Left ventricle myocardium inferior (tissue), 1 donor: ENCODE measurements at regions not wholly inside any gene's neighbourhood (a gene's known extent, or its start where the extent isn't known, plus 50 kb on each side); places are given as distances from the start of the nearest gene placed in this dataset.

Source experiments
- DNase-seq: peaks from one replicate; pipeline ENCODE4 v3.0.0-alpha.2; 2020
- H3K27ac ChIP-seq: fragments of 200-600 bp; replicated peaks from 2 replicates; pipeline ENCODE4 v1.8.0; 2021
- H3K27me3 ChIP-seq: fragments of 200-600 bp; 2 replicates; pipeline ENCODE4 v1.8.0; 2021; ENCODE audit warnings: low read depth
- H3K36me3 ChIP-seq: fragments of 200-600 bp; 2 replicates; pipeline ENCODE4 v1.8.0; 2021
- H3K4me1 ChIP-seq: fragments of 200-600 bp; 2 replicates; pipeline ENCODE4 v1.8.0; 2021
- H3K4me3 ChIP-seq: fragments of 200-600 bp; 2 replicates; pipeline ENCODE4 v1.8.0; 2021; ENCODE audit warnings: mild to moderate bottlenecking, moderate library complexity
- H3K9me3 ChIP-seq: fragments of 200-600 bp; replicated peaks from 2 replicates; pipeline ENCODE4 v1.8.0; 2021
- intact Hi-C: fragments of 100-400 bp; cut with micrococcal nuclease; formaldehyde crosslinking; loops from one replicate; pipeline ENCODE4 v1.11.0; 2022
- TF ChIP-seq, protein P1 (sequence below): fragments of 200-600 bp; IDR thresholded peaks from 2 replicates; pipeline ENCODE4 v1.8.0; 2021; ENCODE audit warnings: antibody characterized with exemption, mild to moderate bottlenecking, borderline replicate concordance
- donor health status: DM: no; HTN: yes; CAD: no; lungs with severe emphysema.

DNA sequence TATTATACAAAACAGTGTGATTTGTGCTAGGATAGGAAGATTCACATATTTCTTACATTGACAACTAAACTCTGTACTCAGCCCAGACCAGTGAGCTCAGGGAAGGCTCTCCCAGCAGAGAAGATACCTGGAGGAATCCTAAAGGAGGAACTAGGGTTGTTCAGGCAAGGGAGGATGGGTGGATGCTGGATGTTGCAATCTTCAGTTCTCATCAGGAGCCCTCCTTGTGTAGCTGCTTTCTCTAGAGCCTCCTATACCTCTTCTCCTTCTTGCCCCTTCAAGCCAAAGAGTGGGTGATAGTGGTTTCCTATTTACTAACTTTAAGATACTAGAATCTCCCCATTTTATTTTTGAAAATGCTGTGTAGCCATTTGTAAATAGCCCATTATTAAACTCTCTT lies 117.3 kb downstream of the NKX6-1 start:
- Histone ChIP-seq H3K4me1 (no peaks in the 10 kb centered on the region), H3K27me3 (peaks cover 46% of the 10 kb centered on the region), H3K27ac (no peak overlapping the region), H3K9me3 (no peaks in the 10 kb centered on the region), H3K36me3 (no peaks in the 10 kb centered on the region), H3K4me3 (no peak overlapping the region)
- intact Hi-C loops = no loop called here
- DNase-seq = no peak
- TF ChIP-seq, protein P1, sequence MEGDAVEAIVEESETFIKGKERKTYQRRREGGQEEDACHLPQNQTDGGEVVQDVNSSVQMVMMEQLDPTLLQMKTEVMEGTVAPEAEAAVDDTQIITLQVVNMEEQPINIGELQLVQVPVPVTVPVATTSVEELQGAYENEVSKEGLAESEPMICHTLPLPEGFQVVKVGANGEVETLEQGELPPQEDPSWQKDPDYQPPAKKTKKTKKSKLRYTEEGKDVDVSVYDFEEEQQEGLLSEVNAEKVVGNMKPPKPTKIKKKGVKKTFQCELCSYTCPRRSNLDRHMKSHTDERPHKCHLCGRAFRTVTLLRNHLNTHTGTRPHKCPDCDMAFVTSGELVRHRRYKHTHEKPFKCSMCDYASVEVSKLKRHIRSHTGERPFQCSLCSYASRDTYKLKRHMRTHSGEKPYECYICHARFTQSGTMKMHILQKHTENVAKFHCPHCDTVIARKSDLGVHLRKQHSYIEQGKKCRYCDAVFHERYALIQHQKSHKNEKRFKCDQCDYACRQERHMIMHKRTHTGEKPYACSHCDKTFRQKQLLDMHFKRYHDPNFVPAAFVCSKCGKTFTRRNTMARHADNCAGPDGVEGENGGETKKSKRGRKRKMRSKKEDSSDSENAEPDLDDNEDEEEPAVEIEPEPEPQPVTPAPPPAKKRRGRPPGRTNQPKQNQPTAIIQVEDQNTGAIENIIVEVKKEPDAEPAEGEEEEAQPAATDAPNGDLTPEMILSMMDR = no peak

DNA sequence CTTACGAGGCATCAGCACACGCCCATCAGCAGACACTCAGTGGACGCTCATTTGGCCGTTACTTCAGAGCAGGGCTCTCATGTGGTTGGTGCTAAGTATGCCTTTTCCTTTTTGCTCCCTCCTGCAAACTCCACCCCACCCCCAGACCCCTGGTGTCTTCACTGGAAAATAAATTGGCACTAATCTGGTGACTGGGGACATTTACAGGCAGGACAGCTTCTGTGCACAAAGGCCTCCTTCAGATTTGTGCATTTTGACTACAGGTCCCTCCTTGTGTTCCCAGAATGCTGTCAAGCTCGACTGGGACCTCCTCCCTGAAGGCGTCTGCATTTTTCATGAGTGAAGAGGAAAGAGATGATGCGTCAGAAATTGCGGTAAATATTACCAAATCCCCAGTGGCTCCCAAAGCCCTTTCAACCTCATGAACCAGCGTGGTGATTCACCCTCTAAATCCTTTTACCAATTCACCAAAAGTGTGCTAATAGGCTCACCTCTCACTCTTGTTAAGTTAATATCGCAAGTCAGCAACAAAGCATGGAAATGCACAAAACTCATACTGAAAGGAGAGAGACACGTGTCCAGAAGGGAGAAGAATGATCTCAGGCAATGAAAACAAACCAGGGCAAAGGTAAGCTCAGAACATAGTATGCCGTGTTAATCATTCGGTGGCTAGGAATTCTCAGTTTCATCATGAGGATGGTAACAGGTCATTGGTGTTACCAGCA lies 119.0 kb downstream of the NKX6-1 start:
- Histone ChIP-seq H3K36me3 (no peaks in the 10 kb centered on the region), H3K27ac (no peak overlapping the region), H3K4me3 (no peak overlapping the region), H3K4me1 (no peaks in the 10 kb centered on the region), H3K9me3 (no peaks in the 10 kb centered on the region), H3K27me3 (peaks cover 48% of the 10 kb centered on the region)
- TF ChIP-seq, protein P1 = no peak
- intact Hi-C loops = no loop called here
- no peak for DNase-seq

DNA sequence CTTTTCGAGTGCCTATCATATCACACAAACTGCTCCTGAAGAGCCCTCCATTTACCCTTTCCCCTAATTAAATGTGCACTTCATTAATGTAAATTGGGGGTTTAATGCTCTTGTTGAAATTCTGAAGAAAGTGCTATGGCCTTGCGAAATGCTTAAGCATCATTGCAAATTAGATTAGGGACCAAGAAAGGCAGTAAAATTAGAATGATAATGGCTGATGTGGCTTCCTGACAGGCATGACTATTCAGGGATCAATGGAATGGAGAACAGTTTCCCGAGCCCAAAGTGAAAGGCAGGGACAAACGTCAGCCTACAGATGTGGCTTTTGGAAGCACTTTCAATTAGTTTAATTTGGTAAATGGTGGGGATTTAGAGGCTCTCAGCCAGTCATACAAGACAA lies 120.1 kb downstream of the NKX6-1 start:
- H3K27me3 ChIP-seq = peaks cover 48% of the 10 kb centered on the region
- TF ChIP-seq, protein P1 = no peak
- no peaks in the 10 kb centered on the region for H3K4me1 ChIP-seq
- H3K36me3 ChIP-seq = no peaks in the 10 kb centered on the region
- no peak overlapping the region for H3K27ac ChIP-seq
- no peak for DNase-seq
- H3K4me3 ChIP-seq = no peak overlapping the region
- no peaks in the 10 kb centered on the region for H3K9me3 ChIP-seq
- intact Hi-C loops = no loop called here

DNA sequence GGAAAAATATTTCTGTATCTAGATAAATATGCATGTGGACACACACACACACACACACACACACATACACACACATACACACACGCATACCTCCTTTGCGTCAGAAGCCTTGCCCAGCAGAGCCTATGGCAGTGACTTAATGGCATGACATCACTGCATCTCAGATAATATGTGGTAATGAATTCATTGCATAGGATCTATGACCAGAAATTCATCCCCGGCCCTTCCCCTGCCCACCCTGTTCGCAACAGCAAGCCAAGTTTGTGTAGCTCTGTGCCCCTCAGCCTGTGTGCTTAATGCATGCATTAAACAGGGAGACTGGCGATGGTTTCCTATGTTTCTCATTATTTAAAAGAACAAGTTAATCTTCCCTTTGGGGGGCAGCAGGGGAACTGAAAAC lies 120.7 kb downstream of the NKX6-1 start:
- intact Hi-C loops = no loop called here
- Histone ChIP-seq H3K27me3 (peaks cover 48% of the 10 kb centered on the region), H3K9me3 (no peaks in the 10 kb centered on the region), H3K36me3 (no peaks in the 10 kb centered on the region), H3K27ac (no peak overlapping the region), H3K4me1 (no peaks in the 10 kb centered on the region), H3K4me3 (no peak overlapping the region)
- TF ChIP-seq, protein P1 = no peak
- DNase-seq = no peak

DNA sequence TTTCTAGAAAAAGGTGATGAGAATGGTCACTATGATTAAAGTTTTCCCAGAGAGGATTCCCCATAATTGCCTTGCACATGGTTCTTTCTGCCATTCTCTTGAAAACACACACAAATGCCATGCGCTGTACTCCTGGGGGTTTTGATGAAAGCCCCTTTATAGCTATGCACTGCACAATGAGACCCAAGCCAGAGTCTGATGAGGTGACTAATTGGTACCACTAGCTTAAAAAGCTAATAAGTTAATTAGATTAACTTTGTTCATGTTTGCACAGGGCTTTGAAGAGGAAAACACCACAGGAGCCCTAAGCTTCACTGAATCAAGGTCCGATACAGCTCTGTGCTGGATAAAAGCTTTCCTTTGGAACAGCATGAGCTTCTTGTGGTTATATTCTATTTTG lies 132.2 kb downstream of the NKX6-1 start:
- Histone ChIP-seq H3K36me3 (no peaks in the 10 kb centered on the region), H3K9me3 (peaks cover 1% of the 10 kb centered on the region), H3K27me3 (peaks cover 3% of the 10 kb centered on the region), H3K4me1 (no peaks in the 10 kb centered on the region), H3K4me3 (no peak overlapping the region), H3K27ac (no peak overlapping the region)
- intact Hi-C loops = no loop called here
- TF ChIP-seq, protein P1 = no peak
- DNase-seq = no peak
